ENCODE measurements at regions not wholly inside any gene's neighbourhood (a gene's known extent, or its start where the extent isn't known, plus 50 kb on each side); places are given as distances from the start of the nearest gene placed in this dataset.
"Not testable (repeated sequence)": the region's sequence is repeated elsewhere in the genome, so short reads cannot be mapped to it uniquely, and the experiment has no call there.

GRCh38 chr14:105907276-105907675 is 380.9 kb downstream of the TMEM121 start:
- TF ChIP-seq, protein P1, sequence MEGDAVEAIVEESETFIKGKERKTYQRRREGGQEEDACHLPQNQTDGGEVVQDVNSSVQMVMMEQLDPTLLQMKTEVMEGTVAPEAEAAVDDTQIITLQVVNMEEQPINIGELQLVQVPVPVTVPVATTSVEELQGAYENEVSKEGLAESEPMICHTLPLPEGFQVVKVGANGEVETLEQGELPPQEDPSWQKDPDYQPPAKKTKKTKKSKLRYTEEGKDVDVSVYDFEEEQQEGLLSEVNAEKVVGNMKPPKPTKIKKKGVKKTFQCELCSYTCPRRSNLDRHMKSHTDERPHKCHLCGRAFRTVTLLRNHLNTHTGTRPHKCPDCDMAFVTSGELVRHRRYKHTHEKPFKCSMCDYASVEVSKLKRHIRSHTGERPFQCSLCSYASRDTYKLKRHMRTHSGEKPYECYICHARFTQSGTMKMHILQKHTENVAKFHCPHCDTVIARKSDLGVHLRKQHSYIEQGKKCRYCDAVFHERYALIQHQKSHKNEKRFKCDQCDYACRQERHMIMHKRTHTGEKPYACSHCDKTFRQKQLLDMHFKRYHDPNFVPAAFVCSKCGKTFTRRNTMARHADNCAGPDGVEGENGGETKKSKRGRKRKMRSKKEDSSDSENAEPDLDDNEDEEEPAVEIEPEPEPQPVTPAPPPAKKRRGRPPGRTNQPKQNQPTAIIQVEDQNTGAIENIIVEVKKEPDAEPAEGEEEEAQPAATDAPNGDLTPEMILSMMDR (conservative IDR thresholded peaks at IDR 0.05; ENCODE audit: low read depth, low read length): no peak
- no peak overlapping the region for H3K4me3 ChIP-seq (ENCODE audit: low read length)
- no peak for DNase-seq (ENCODE audit: low read depth)

- no peak overlapping the region for H3K4me3 ChIP-seq (ENCODE audit: low read length)
- TF ChIP-seq, protein P1 (conservative IDR thresholded peaks at IDR 0.05; ENCODE audit: low read depth, low read length): no peak
- DNase-seq (ENCODE audit: low read depth): no peak
These were observed 381.6 kb downstream of the TMEM121 start for GRCh38 chr14:105908006-105908405.

DNA sequence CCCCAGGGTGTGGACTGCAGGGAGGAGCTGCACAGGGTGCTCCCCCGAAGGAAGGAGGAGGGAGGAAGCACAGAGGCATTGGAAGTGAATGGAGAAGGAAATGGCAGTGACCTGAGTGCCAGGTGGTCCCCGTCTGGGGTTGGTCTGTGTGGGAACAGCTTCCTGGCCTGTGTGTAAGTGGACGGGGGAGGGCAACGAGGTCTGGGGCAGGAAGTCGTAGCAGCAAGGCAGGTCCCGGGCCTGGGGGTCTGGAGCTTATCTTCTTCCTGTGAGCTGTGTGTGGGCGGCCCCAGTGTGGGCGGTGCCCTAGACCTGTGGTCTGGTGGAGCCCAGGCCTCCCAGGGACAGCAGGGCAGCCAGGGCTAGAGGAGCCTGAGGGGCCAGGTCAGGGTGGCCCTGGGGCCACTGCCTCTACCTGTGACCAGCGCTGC is 382.1 kb downstream of the TMEM121 start:
- no peak overlapping the region for H3K4me3 ChIP-seq (ENCODE audit: low read length)
- TF ChIP-seq, protein P1 (conservative IDR thresholded peaks at IDR 0.05; ENCODE audit: low read depth, low read length): no peak
- DNase-seq (ENCODE audit: low read depth): no peak

- no peak for DNase-seq (ENCODE audit: low read depth)
- TF ChIP-seq, protein P1 (conservative IDR thresholded peaks at IDR 0.05; ENCODE audit: low read depth, low read length): no peak
- H3K4me3 ChIP-seq (ENCODE audit: low read length): no peak overlapping the region
These were observed 382.9 kb downstream of the TMEM121 start for GRCh38 chr14:105909046-105909827.

- not testable (repeated sequence) for DNase-seq (ENCODE audit: low read depth); H3K4me3 ChIP-seq (ENCODE audit: low read length)
These were observed 383.4 kb downstream of the TMEM121 start for GRCh38 chr14:105909828-105910120.

GRCh38 chr14:105910426-105910825 is 384.0 kb downstream of the TMEM121 start:
- H3K4me3 ChIP-seq (ENCODE audit: low read length): no peak overlapping the region
- no peak for DNase-seq (ENCODE audit: low read depth)
- TF ChIP-seq, protein P1 (conservative IDR thresholded peaks at IDR 0.05; ENCODE audit: low read depth, low read length): no peak

- TF ChIP-seq, protein P1 (conservative IDR thresholded peaks at IDR 0.05; ENCODE audit: low read depth, low read length): no peak
- no peak overlapping the region for H3K4me3 ChIP-seq (ENCODE audit: low read length)
- no peak for DNase-seq (ENCODE audit: low read depth)
These were observed 384.8 kb downstream of the TMEM121 start for GRCh38 chr14:105911006-105911847.

DNA sequence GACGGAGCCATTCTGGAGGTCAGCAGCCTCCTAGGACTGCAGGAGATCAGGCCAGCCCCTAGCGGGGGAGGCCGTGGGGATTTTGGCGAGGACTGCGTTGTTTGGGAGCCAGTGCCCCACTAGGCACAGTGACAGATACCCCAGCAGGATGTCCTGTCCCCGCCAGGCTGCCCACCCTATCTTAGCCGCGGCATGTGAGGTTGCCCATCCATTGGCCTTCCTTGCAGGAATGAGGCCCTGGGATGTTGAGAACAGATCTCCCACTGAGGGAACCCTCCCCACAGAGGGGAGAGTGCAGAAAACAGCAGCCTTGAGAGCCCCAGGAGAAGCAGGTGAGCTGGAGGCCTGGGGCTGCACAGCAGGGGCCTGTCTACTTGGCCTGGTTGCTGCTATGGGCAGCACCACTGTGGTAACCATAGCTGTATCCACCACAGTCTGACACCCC is 385.5 kb downstream of the TMEM121 start:
- DNase-seq (ENCODE audit: low read depth); H3K4me3 ChIP-seq (ENCODE audit: low read length): not testable (repeated sequence)
